K562 (cell line): ENCODE measurements at regions not wholly inside any gene's neighbourhood (a gene's known extent, or its start where the extent isn't known, plus 50 kb on each side); places are given as distances from the start of the nearest gene placed in this dataset.

Source experiments
- ATAC-seq: fragments of 200-7000 bp; cut with Tn5 transposase; 3 replicates; pipeline ENCODE4 v1.9.1; 2020; ENCODE audit warnings: moderate library complexity
- BruUV-seq: library from RNA; stranded (reverse); fragments of 400-500 nt; replicated peaks from 2 replicates; lab custom pipeline; 2021; lab: Mats Ljungman, UMichigan
- CTCF ChIA-PET: fragments of 300-600 bp; formaldehyde crosslinking; extraction: SDS; loops from one replicate; lab custom pipeline; 2021; ENCODE audit warnings: low intra/inter-chr PET ratio; lab: Yijun Ruan, JAX
- POLR2A ChIA-PET: fragments of 300-600, 350-650 bp; sonication (Branson Sonifier 250); formaldehyde crosslinking; extraction: SDS; loops from one replicate; lab custom pipeline; 2021; ENCODE audit warnings: antibody characterized with exemption, inconsistent platforms; lab: Yijun Ruan, JAX
- DNase-seq, 4 experiments: peaks; one replicate each; pipeline versions ENCODE4 v3.0.0 to v3.0.0-alpha.2; 2011 to 2018; ENCODE audit warnings: low spot score in 3 of 4, mixed read lengths in 3 of 4; ENCODE audit errors: extremely low read depth in 1 of 4
- FAIRE-seq: peaks from 2 replicates; lab custom pipeline; 2011; peaks lifted over from hg19 to GRCh38; lab: Jason Lieb, UNC
- H2AFZ ChIP-seq: 2 replicates; pipeline ENCODE4 v1.6.0; 2011; ENCODE audit warnings: low read depth, low read length, control low read depth, inconsistent platforms
- H3K27ac ChIP-seq: fragments of 200-600 bp; 3 replicates; pipeline ENCODE4 v1.8.0; 2011; ENCODE audit warnings: low read depth, mild to moderate bottlenecking, control low read depth, inconsistent platforms, low read length, moderate library complexity, mixed read lengths; ENCODE audit errors: extremely low read depth
- H3K27me3 ChIP-seq, 2 experiments: fragments of 300-600 bp in 1 of 2; 2 replicates in 1 of 2; 3 replicates in 1 of 2; pipeline versions ENCODE4 v1.6.0 to v1.8.0; 2011; ENCODE audit warnings: inconsistent platforms in 2 of 2, low read length in 2 of 2, mild to moderate bottlenecking in 1 of 2, mixed read lengths in 1 of 2, moderate library complexity in 1 of 2; ENCODE audit not compliant: control insufficient read depth in 2 of 2, insufficient read depth in 2 of 2
- H3K36me3 ChIP-seq: fragments of 300-600 bp; 3 replicates; pipeline ENCODE4 v1.8.0; 2011; ENCODE audit warnings: mild to moderate bottlenecking, low read length, inconsistent platforms; ENCODE audit not compliant: control insufficient read depth, insufficient read depth
- H3K4me1 ChIP-seq, 2 experiments: fragments of 200-600 bp in 1 of 2; replicated peaks in 1 of 2; 2 replicates in 1 of 2; 3 replicates in 1 of 2; pipeline versions ENCODE4 v1.5.1 to v1.8.0; 2011; ENCODE audit warnings: inconsistent platforms in 2 of 2, low read length in 2 of 2, mild to moderate bottlenecking in 1 of 2, mixed read lengths in 1 of 2, moderate library complexity in 1 of 2; ENCODE audit not compliant: control insufficient read depth in 2 of 2, insufficient read depth in 2 of 2
- H3K4me2 ChIP-seq: 2 replicates; pipeline ENCODE4 v1.6.1; 2011; ENCODE audit warnings: low read length, control low read depth, inconsistent platforms, mixed read lengths; ENCODE audit not compliant: insufficient read depth
- H3K4me3 ChIP-seq: fragments of 200-600 bp; sonication (generic), shearing (Covaris generic); 2 replicates; pipeline ENCODE4 v1.5.1; 2016; ENCODE audit warnings: control low read depth, inconsistent platforms
- H3K79me2 ChIP-seq: fragments of 200-600 bp; 3 replicates; pipeline ENCODE4 v1.8.0; 2011; ENCODE audit warnings: low read length, inconsistent platforms; ENCODE audit not compliant: control insufficient read depth, insufficient read depth
- H3K9ac ChIP-seq, 2 experiments: 2 replicates each; pipeline versions ENCODE4 v1.6.0 to v1.6.1; 2011; ENCODE audit warnings: low read depth in 2 of 2, low read length in 2 of 2, control low read depth in 1 of 2, inconsistent platforms in 1 of 2, mild to moderate bottlenecking in 1 of 2, mixed read lengths in 1 of 2; ENCODE audit not compliant: insufficient read depth in 1 of 2
- H3K9me1 ChIP-seq: one replicate; pipeline ENCODE4 v1.6.0; 2011; ENCODE audit warnings: inconsistent platforms, mild to moderate bottlenecking, low read length, moderate library complexity; ENCODE audit not compliant: control insufficient read depth, insufficient read depth
- H3K9me3 ChIP-seq: replicated peaks from 2 replicates; pipeline ENCODE4 v1.5.1; 2011; ENCODE audit warnings: low read depth, low read length, inconsistent platforms; ENCODE audit not compliant: control insufficient read depth, insufficient read depth
- H4K20me1 ChIP-seq: replicated peaks from 2 replicates; pipeline ENCODE4 v1.6.1; 2011; ENCODE audit warnings: low read length, inconsistent platforms, mixed read lengths; ENCODE audit not compliant: control insufficient read depth, insufficient read depth
- BRD4 ChIP-seq: fragments of 200-600 bp; sonication (generic); IDR thresholded peaks from 2 replicates; pipeline ENCODE4 v1.6.1; 2017; ENCODE audit warnings: inconsistent platforms
- E4F1 ChIP-seq: fragments of 250-450 bp; sonication (Bioruptor Pico); IDR thresholded peaks from 2 replicates; pipeline ENCODE4 v1.5.0; 2021; ENCODE audit warnings: mild to moderate bottlenecking, borderline replicate concordance
- NCOR1 ChIP-seq: fragments of 450-650 bp; IDR thresholded peaks from 2 replicates; pipeline ENCODE4 v1.6.1; 2016; ENCODE audit warnings: mild to moderate bottlenecking, moderate library complexity
- RREB1 ChIP-seq: fragments of 250-450 bp; sonication (Bioruptor Pico); IDR thresholded peaks from 2 replicates; pipeline ENCODE4 v1.4.0; 2020
- SIRT6 ChIP-seq: IDR thresholded peaks from one replicate; pipeline ENCODE4 v1.6.1; 2012; ENCODE audit warnings: low read depth, mild to moderate bottlenecking, control low read depth, inconsistent platforms, low read length, moderate library complexity
- SLC30A9 ChIP-seq: fragments of 250-450 bp; sonication (Bioruptor Pico); IDR thresholded peaks from 2 replicates; pipeline ENCODE4 v1.8.0; 2022; ENCODE audit warnings: mild to moderate bottlenecking, moderate library complexity
- SREBF1 ChIP-seq: fragments of 150-350 bp; IDR thresholded peaks from 2 replicates; pipeline ENCODE4 v1.6.1; 2014; ENCODE audit warnings: antibody characterized with exemption, low read depth, low read length, borderline replicate concordance
- USF2 ChIP-seq: sonication (generic); formaldehyde crosslinking; IDR thresholded peaks from 2 replicates; pipeline ENCODE4 v1.5.0; 2020; ENCODE audit warnings: missing genetic modification reagents
- WHSC1 ChIP-seq: IDR thresholded peaks from one replicate; pipeline ENCODE4 v1.6.1; 2012; ENCODE audit warnings: low read length, control low read depth, inconsistent platforms
- ZFP30 ChIP-seq: fragments of 250-450 bp; sonication (Bioruptor Pico); IDR thresholded peaks from 2 replicates; pipeline ENCODE4 v1.8.0; 2022; ENCODE audit warnings: moderate library complexity, mild to moderate bottlenecking, inconsistent platforms, borderline replicate concordance
- ZKSCAN8 ChIP-seq: fragments of 200-800 bp; sonication (Bioruptor generic); IDR thresholded peaks from 2 replicates; pipeline ENCODE4 v1.6.1; 2016; ENCODE audit warnings: missing genetic modification characterization, missing compliant biosample characterization
- ZNF274 ChIP-seq: IDR thresholded peaks from 2 replicates; pipeline ENCODE4 v1.6.1; 2011; ENCODE audit warnings: low read depth, mild to moderate bottlenecking, low read length, moderate library complexity, borderline replicate concordance
- ZNF696 ChIP-seq: fragments of 250-450 bp; sonication (Bioruptor Pico); conservative IDR thresholded peaks from 2 replicates; pipeline ENCODE4 v1.4.0; 2020; ENCODE audit warnings: mild to moderate bottlenecking, moderate library complexity
- ZZZ3 ChIP-seq: fragments of 450-650 bp; IDR thresholded peaks from 2 replicates; pipeline ENCODE4 v1.6.1; 2016; ENCODE audit warnings: antibody characterized with exemption, mild to moderate bottlenecking, moderate library complexity
- WGBS: fragments of 100-300 bp; shearing (Covaris generic); methylation state at CpG from one replicate; pipeline ENCODE4 v1.1.6; 2016; ENCODE audit warnings: low coverage, mixed read lengths; ENCODE audit not compliant: insufficient coverage; ENCODE audit errors: missing lambda C conversion rate; 5-methylcytosine and 5-hydroxymethylcytosine counted together
- in situ Hi-C: fragments of 300-500 bp; cut with MboI; formaldehyde crosslinking; loops from 4 replicates; pipeline ENCODE4 v1.15.0; 2018; ENCODE audit warnings: inconsistent platforms, mixed read lengths
- intact Hi-C: fragments of 100-400 bp; cut with micrococcal nuclease; formaldehyde crosslinking; loops from 2 replicates; pipeline ENCODE4 v1.14.2; 2022

- no peaks in the 10 kb centered on the region for H3K79me2 ChIP-seq
- DNase-seq (no peak), FAIRE-seq (no peak), ATAC-seq (no peak)
- ChIA-PET POLR2A (no interaction called here), CTCF (no interaction called here)
- no peaks in the 10 kb centered on the region for H3K4me1 ChIP-seq
- H3K4me3 ChIP-seq = no peak overlapping the region
- no peaks in the 10 kb centered on the region for H3K9me1 ChIP-seq
- H3K4me2 ChIP-seq = no peak overlapping the region
- H3K27me3 ChIP-seq = no peaks in the 10 kb centered on the region
- WGBS = 6% methylated on average over 4 of the region's 5 CpGs
- no peak overlapping the region for H3K27ac ChIP-seq
- H3K9ac ChIP-seq = no peak overlapping the region
- BruUV-seq = no TSS peak
- H2AFZ ChIP-seq = no peak overlapping the region
- in situ Hi-C loops (no loop called here), intact Hi-C loops (no loop called here)
- no peaks in the 10 kb centered on the region for H3K36me3 ChIP-seq
- no peaks in the 10 kb centered on the region for H3K9me3 ChIP-seq
- H4K20me1 ChIP-seq = no peaks in the 10 kb centered on the region
- no peak for TF ChIP-seq SLC30A9
- no peak for TF ChIP-seq ZZZ3
- no peak for TF ChIP-seq RREB1 (CRISPR knock-in tag)
- TF ChIP-seq USF2 = no peak
- TF ChIP-seq WHSC1 = no peak
- no peak for TF ChIP-seq ZKSCAN8 (CRISPR knock-in tag)
- TF ChIP-seq ZFP30 (CRISPR knock-in tag) = no peak
- no peak for TF ChIP-seq SIRT6
- no peak for TF ChIP-seq ZNF274
- no peak for TF ChIP-seq BRD4
- no peak for TF ChIP-seq E4F1 (CRISPR knock-in tag)
- no peak for TF ChIP-seq ZNF696 (CRISPR knock-in tag)
- no peak for TF ChIP-seq NCOR1
- TF ChIP-seq SREBF1 = no peak
Observed at GRCh38 chr4:181173046-181173445, 1070.2 kb upstream of the TENM3 start.
